ENCODE measurements at regions not wholly inside any gene's neighbourhood (a gene's known extent, or its start where the extent isn't known, plus 50 kb on each side); places are given as distances from the start of the nearest gene placed in this dataset.

DNA sequence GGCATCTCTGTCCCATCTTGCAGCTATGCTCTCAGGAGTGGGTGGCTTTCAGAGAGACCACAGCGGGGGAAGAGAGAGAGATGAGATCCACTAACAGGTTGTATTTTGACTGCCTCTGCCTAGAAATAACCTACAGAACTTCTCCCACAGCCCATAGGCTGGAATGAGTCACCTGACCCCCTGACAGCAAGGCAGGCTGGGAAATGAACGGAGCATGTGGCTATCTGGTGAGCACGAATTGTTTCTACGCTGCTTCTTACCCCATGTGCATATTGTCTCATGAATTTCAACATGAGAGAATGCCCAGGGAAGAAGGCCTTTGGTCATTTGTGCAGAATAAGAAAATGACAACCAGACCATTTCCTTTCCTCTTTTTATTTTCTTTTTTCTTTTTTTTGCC lies 151.3 kb downstream of the SNX10 start:
- DNase-seq (ENCODE audit: extremely low spot score), result no peak
- ChIA-PET POLR2A (no interaction called here), CTCF (no interaction called here)
- no peak for TF ChIP-seq FOXA1 (IDR thresholded peaks at IDR 0.05)
- no peak for TF ChIP-seq NFRKB (IDR thresholded peaks at IDR 0.05)
- no peak for TF ChIP-seq HDGF (IDR thresholded peaks at IDR 0.05; ENCODE audit: borderline replicate concordance)
- TF ChIP-seq, protein P1, sequence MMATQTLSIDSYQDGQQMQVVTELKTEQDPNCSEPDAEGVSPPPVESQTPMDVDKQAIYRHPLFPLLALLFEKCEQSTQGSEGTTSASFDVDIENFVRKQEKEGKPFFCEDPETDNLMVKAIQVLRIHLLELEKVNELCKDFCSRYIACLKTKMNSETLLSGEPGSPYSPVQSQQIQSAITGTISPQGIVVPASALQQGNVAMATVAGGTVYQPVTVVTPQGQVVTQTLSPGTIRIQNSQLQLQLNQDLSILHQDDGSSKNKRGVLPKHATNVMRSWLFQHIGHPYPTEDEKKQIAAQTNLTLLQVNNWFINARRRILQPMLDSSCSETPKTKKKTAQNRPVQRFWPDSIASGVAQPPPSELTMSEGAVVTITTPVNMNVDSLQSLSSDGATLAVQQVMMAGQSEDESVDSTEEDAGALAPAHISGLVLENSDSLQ (IDR thresholded peaks at IDR 0.05), result no peak

DNA sequence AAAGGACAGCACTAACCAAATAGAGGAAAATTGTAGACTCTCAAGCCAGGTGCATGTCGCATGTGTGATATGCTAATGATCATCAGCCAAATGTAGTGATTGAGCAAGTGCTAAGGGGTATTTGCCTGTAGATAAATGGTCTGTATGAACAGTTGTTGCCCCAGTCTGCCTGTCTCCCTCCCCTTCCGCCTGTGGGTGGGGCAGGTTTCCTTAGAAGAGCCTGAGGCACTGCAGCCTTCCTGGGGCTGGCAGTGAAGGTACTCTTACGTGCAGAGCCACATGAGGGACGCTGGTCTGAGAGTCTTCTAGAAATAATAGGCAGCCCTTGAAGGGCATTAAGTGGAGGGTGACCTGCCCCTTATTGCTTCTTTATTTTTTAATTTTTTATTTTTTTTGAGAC lies 152.1 kb downstream of the SNX10 start:
- no peak for TF ChIP-seq ARNT (IDR thresholded peaks at IDR 0.05)
- TF ChIP-seq SP1 (IDR thresholded peaks at IDR 0.05), result no peak
- TF ChIP-seq FOXA1 (IDR thresholded peaks at IDR 0.05), result no peak
- no peak for TF ChIP-seq CTBP1 (IDR thresholded peaks at IDR 0.05; ENCODE audit: borderline replicate concordance)
- no peak for TF ChIP-seq LEF1 (IDR thresholded peaks at IDR 0.05; ENCODE audit: borderline replicate concordance)
- no peak for TF ChIP-seq BHLHE40 (IDR thresholded peaks at IDR 0.05; ENCODE audit: borderline replicate concordance)
- TF ChIP-seq FOXK2 (IDR thresholded peaks at IDR 0.05), result no peak
- TF ChIP-seq ZNF384 (IDR thresholded peaks at IDR 0.05), result no peak
- TF ChIP-seq, protein P1 (IDR thresholded peaks at IDR 0.05), result no peak
- TF ChIP-seq SUZ12 (IDR thresholded peaks at IDR 0.05), result no peak
- TF ChIP-seq NFRKB (IDR thresholded peaks at IDR 0.05), result no peak
- no peak for TF ChIP-seq HDGF (IDR thresholded peaks at IDR 0.05; ENCODE audit: borderline replicate concordance)
- no peak for TF ChIP-seq TARDBP (IDR thresholded peaks at IDR 0.05)
- no peak for TF ChIP-seq L3MBTL2 (conservative IDR thresholded peaks at IDR 0.05)
- no peak for TF ChIP-seq FOXM1 (IDR thresholded peaks at IDR 0.05; ENCODE audit: borderline replicate concordance)
- CTCF ChIA-PET, result no interaction called here
- POLR2A ChIA-PET, result no interaction called here
- DNase-seq (ENCODE audit: extremely low spot score), result no peak

GRCh38 chr7:26444555-26444954 lies 152.9 kb downstream of the SNX10 start:
- CTCF ChIA-PET, result no interaction called here
- POLR2A ChIA-PET, result no interaction called here
- no peak for TF ChIP-seq SP1 (IDR thresholded peaks at IDR 0.05)
- no peak for TF ChIP-seq LEF1 (IDR thresholded peaks at IDR 0.05; ENCODE audit: borderline replicate concordance)
- no peak for TF ChIP-seq CTBP1 (IDR thresholded peaks at IDR 0.05; ENCODE audit: borderline replicate concordance)
- TF ChIP-seq ARNT (IDR thresholded peaks at IDR 0.05), result no peak
- TF ChIP-seq L3MBTL2 (conservative IDR thresholded peaks at IDR 0.05), result no peak
- DNase-seq (ENCODE audit: extremely low spot score), result no peak

DNA sequence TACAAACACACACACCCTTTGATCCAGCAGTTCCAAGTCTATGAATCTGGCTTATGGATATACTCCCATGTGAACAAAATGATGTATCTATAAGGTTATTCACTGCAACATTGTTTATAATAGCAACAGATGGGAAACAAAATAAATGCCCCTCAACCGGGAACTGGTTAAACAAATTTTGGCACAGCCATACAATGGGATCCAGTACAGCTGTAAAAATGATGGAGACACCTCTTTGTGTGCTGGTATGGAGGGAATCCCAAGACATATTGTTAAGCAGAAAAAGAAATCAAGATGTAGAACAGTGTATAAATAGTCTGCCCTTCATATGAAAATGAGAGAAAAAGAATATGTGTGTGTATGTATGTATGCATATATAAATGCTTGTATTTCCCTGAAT lies 155.5 kb downstream of the SNX10 start:
- ChIA-PET CTCF (no interaction called here), POLR2A (no interaction called here)
- DNase-seq (ENCODE audit: extremely low spot score), result no peak
- TF ChIP-seq FOXM1 (IDR thresholded peaks at IDR 0.05; ENCODE audit: borderline replicate concordance), result no peak
- TF ChIP-seq L3MBTL2 (conservative IDR thresholded peaks at IDR 0.05), result no peak
- no peak for TF ChIP-seq CTBP1 (IDR thresholded peaks at IDR 0.05; ENCODE audit: borderline replicate concordance)

- DNase-seq (ENCODE audit: extremely low spot score), result no peak
- TF ChIP-seq ARNT (IDR thresholded peaks at IDR 0.05) (no peak), ZNF384 (IDR thresholded peaks at IDR 0.05) (no peak), CTBP1 (IDR thresholded peaks at IDR 0.05; ENCODE audit: borderline replicate concordance) (no peak), ELF4 (IDR thresholded peaks at IDR 0.05) (no peak), FOXK2 (IDR thresholded peaks at IDR 0.05) (no peak), HDGF (IDR thresholded peaks at IDR 0.05; ENCODE audit: borderline replicate concordance) (no peak), L3MBTL2 (conservative IDR thresholded peaks at IDR 0.05) (no peak), FOXM1 (IDR thresholded peaks at IDR 0.05; ENCODE audit: borderline replicate concordance) (no peak), LEF1 (IDR thresholded peaks at IDR 0.05; ENCODE audit: borderline replicate concordance) (no peak), SP1 (IDR thresholded peaks at IDR 0.05) (no peak), BHLHE40 (IDR thresholded peaks at IDR 0.05; ENCODE audit: borderline replicate concordance) (no peak), TARDBP (IDR thresholded peaks at IDR 0.05) (no peak), FOXA1 (IDR thresholded peaks at IDR 0.05) (no peak), SUZ12 (IDR thresholded peaks at IDR 0.05) (no peak), NFRKB (IDR thresholded peaks at IDR 0.05) (no peak)
- TF ChIP-seq, protein P1 (IDR thresholded peaks at IDR 0.05), result no peak
- ChIA-PET CTCF (interaction anchor here (1.0 kb wide), 1 partner anchor 218 kb away, joined by 3 read pairs; no protein-coding TSS in a partner anchor), POLR2A (no interaction called here)
Measured at GRCh38 chr7:26449175-26450165, 157.8 kb downstream of the SNX10 start.

DNA sequence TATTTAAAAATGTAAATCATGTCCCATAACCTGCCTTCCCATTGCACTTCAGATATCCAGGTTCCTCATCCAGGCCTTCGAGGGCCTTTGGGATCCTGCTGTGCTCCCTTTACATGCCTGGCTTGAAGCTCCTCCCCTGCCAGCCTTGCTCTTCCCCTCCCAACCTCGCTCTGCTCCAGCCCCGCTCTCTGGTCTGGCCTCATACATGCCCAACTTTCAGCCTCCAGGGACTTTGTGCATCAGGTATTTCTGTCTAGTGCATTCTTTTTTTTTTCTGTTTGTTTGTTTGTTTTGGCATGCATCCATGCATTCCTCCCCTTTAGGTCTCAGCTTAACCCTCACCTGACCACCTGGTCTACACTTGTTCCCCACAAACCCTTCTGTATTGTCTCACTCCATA lies 160.3 kb downstream of the SNX10 start:
- TF ChIP-seq ZNF384 (IDR thresholded peaks at IDR 0.05) (no peak), CTBP1 (IDR thresholded peaks at IDR 0.05; ENCODE audit: borderline replicate concordance) (no peak), TARDBP (IDR thresholded peaks at IDR 0.05) (no peak), HDGF (IDR thresholded peaks at IDR 0.05; ENCODE audit: borderline replicate concordance) (no peak), BHLHE40 (IDR thresholded peaks at IDR 0.05; ENCODE audit: borderline replicate concordance) (no peak), ELF4 (IDR thresholded peaks at IDR 0.05) (no peak), NFRKB (IDR thresholded peaks at IDR 0.05) (no peak), FOXK2 (IDR thresholded peaks at IDR 0.05) (no peak), LEF1 (IDR thresholded peaks at IDR 0.05; ENCODE audit: borderline replicate concordance) (no peak), ARNT (IDR thresholded peaks at IDR 0.05) (no peak), SP1 (IDR thresholded peaks at IDR 0.05) (no peak), FOXA1 (IDR thresholded peaks at IDR 0.05) (no peak), L3MBTL2 (conservative IDR thresholded peaks at IDR 0.05) (no peak), FOXM1 (IDR thresholded peaks at IDR 0.05; ENCODE audit: borderline replicate concordance) (no peak), SUZ12 (IDR thresholded peaks at IDR 0.05) (no peak)
- TF ChIP-seq, protein P1 (IDR thresholded peaks at IDR 0.05), result no peak
- DNase-seq (ENCODE audit: extremely low spot score), result no peak
- CTCF ChIA-PET, result interaction anchor here (0.9 kb wide), 1 partner anchor 12 kb away, joined by 3 read pairs; no protein-coding TSS in a partner anchor
- POLR2A ChIA-PET, result no interaction called here

Data from HEK293T (cell line).